NCI-H82 treated with DMSO at 0.1 percent for 48 hours (cell line): ENCODE measurements at regions not wholly inside any gene's neighbourhood (a gene's known extent, or its start where the extent isn't known, plus 50 kb on each side); places are given as distances from the start of the nearest gene placed in this dataset.

Experiments
- DNase-seq: peaks from one replicate; lab custom pipeline; 2025; ENCODE audit not compliant: unreplicated experiment; lab: John Stamatoyannopoulos, UW

DNA sequence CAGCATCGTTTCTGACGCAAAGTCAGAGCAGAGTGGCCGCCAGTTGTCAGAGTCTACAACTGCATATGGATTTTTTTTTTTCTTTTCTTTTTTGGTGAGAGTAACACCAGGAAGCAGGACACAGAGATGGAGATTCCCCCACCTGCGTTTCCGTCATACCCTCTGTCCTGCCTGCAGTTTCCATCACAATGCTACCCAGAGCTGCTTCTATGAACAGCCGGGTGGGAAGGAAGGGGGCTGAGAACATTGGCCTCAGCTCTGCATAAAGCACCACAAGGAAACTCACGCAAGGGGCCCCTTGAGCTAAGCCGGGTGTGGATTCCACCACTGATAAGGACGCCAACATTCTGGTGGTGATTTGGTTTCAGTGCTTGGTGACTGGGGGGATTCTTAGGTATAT is 183.5 kb upstream of the AFDN start:
- no peak for DNase-seq

DNA sequence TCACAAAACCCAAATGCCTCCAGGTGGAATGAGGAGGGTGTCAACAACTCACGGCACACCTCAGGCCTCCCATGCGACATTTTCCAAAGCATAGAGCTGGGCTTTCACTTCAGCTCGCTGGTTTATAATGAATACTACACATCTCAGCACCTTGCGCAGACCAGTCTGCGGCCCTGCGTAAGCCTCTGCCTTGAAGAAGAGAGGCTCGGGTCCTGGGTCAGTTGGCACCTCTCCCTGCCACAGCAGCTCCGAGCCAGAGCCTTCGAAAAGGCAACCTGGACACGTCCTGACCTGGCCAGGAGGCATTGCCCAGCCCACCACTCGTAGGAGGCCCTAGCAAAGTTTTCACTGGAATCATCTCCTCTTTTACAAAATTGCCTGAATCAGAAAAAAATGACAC is 183.0 kb upstream of the AFDN start:
- no peak for DNase-seq

- DNase-seq: no peak
Measured at GRCh38 chr6:167644412-167645132, 182.1 kb upstream of the AFDN start.

- no peak for DNase-seq
Measured at GRCh38 chr6:167645368-167645767, 181.3 kb upstream of the AFDN start.

- no peak for DNase-seq
Measured at GRCh38 chr6:167647306-167647705, 179.4 kb upstream of the AFDN start.

DNA sequence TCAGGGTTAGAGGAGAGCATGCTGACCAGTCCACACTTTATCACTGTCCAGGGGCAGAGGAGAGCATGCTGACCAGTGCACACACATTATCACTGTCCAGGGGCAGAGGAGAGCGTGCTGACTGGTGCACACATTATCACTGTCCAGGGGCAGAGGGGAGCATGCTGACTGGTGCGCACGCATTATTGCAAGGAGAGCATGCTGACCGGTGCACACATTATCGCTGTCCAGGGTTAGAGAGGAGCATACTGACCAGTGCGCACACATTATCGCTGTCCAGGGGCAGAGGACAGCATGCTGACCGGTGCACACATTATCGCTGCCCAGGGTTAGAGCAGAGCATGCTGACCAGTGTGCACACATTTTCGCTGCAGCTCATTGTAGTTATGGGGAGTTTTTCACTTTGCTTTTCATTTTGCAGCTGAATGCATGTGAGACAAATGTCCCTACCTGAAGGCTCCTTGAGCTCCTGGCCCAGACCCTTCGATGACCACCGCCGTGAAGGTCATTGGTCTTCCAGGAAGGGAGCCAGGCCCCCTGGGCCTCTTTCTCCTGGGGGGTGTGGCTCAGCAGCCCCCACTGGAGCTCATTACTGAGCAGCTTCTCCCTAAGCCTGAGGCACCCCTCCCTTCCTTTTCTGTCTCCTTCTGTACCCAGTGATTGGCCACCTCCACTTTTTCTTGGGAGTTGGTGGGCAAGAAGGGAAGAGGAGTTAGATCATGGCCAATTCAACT is 178.8 kb upstream of the AFDN start:
- DNase-seq: no peak

GRCh38 chr6:167648501-167649278 is 178.0 kb upstream of the AFDN start:
- no peak for DNase-seq

DNA sequence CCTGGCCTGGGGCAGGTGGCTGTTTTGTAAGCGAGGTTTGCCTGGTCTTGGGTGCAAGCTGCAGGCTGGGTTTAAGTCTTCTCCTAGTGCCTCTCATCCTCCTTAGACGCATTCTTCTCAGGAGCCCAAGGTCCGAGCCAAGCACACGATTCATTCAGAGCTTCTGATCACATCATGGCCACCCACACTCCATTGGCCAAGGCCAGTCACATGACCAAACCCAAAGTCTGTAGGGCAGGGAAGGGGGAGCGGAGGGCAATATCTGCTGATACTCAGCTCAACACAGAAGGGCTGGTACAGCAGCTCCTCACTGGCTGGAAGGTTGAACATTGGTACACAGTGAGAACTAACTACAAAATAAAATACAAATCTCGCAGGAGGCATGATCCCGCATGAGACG is 177.2 kb upstream of the AFDN start:
- DNase-seq: no peak

GRCh38 chr6:167650730-167651317 is 175.9 kb upstream of the AFDN start:
- no peak for DNase-seq

DNA sequence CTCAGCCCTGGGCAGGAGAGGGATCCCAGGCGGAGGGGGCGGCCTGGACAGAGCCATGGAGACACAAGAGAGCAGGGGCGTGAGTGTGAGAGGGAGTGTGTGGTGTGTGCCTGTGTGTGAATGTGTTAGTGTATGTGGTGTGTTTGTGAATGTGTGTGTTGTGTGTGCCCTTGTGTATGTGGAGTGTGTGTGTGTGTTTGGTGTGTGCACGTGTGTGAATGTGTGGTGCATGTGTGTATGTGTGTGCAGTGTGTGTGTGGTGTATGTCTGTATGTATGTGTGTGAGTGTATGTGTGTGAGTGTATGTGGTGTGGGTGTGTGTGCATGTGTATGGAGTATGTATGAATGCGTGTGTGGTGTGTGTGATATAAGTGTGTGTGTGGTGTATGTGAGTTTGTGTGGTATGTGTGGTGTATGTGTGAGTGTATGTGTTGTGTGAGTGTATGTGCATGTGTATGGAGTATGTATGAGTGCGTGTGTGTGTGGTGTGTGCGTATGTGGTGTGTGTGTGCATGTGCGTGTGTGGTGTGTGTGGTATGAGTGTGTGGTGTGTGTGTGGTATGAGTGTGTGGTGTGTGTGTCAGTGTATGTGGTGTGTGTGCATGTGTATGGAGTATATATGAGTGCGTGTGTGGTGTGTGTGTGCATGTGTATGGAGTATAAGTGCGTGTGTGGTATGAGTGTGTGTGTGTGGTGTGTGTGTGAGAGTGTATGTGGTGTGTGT is 175.2 kb upstream of the AFDN start:
- DNase-seq: no peak

- DNase-seq: no peak
Measured at GRCh38 chr6:167652042-167652700, 174.5 kb upstream of the AFDN start.

- DNase-seq: no peak
Measured at GRCh38 chr6:167652701-167653095, 174.0 kb upstream of the AFDN start.

DNA sequence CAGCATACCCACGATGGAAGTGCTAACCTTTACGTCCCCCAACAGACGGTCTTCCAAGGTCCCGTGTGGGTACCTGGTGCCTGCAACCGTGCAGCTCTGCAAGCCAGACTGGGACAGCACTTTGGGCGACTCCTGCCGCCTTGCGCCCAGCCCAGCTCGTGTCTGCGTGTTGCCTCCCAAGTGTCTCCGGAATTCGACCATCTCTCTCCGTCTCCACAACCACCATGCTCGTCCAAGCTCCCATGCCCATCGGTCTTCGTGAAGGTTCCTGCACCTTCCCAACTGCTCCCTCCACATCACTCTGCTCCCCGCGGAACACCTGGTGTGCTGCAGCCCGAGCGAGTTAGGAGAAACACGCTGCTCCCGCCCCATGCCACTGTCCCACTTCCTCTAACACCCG is 173.2 kb upstream of the AFDN start:
- DNase-seq: no peak

- DNase-seq: no peak
Measured at GRCh38 chr6:167654389-167654788, 172.3 kb upstream of the AFDN start.

DNA sequence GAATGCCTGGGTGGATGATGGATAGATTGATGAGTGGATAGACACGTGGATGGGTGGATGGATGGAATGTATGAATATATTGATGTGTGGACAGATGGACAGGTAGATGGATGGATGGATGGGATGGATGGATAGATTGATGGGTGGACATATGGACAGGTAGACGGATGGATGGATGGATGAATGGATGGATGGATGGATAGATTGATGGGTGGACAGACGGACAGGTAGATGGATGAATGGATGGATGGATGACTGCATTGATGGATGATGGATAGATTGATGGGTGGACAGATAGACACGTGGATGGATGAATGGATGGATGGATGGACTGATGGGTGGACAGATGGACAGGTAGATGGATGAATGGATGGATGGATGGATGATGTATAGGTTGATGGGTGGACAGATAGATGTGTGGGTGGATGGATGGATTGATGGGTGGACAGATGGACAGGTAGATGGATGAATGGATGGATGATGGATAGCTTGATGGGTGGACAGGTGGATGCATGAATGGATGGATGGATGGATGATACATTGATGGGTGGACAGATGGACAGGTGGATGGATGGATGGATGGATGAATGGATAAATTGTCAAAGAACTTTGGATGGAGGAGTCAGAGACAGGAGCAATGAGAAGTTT is 171.4 kb upstream of the AFDN start:
- DNase-seq: no peak

DNA sequence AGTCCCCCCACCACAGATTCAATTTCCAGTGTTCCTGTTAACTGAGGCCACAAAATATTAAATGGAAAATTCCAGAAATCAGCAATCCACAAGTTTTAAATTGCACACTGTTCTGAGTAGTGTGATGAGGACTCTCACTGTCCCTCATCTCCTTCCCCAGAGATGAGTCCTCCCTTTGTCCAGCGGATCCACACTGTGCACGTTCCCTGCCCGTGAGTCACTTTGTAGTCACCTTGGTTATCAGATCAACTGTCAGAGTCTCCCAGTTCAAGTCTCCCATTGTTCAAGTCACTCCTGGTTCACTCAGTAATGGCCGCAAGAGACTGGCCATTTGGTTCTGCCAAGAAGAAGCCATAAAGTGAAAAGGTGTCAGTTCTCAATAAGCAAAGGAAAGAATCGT is 168.6 kb upstream of the AFDN start:
- DNase-seq: no peak

GRCh38 chr6:167659046-167659445 is 167.7 kb upstream of the AFDN start:
- no peak for DNase-seq

DNA sequence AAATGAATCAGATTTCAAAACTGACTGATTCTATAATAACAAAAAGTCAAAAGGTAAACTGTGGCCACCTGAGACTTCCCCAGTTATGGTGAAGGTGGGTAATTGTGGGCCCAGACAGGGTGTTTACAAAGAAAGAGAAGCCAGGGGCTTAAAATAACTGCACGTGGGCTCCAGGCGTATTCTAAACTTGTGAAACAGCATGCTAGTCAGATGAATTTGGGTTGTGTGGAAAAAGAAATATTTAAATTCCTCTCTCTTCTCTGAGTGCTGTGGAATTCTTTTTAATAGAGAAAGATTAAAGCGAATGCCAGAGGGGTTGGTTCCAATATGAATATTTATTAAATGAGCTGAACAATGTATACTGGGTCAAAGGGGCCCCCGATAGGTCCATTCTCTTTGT is 166.3 kb upstream of the AFDN start:
- no peak for DNase-seq

DNA sequence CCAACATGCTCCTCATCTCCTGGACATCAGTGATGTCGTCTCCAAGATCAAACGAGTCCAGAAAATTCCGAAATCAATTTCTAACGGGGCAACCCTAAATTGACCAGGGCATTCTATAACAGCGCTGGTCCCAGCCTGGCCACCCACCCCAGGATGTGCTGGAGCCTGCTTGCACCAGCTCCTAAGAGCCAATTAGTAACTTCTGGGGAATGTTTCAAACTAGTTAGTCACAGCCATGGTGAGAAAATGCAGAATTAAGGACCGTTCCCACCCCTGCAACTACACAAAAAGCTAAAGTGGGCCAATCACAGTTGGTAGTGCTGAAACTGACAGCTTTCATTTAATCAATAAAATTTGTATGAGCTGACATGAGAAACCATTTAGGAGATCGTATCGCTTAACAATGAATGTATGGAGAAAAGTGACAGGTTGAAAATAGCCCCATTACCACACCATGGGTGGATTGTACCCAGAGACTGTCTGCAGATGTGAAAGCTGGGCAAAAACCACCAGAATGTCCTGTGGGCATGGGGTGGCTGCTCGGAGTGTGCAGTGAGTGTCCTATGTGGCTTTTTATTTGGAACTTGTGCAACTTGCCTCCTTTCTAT is 165.7 kb upstream of the AFDN start:
- DNase-seq: no peak
